Activated T-helper 9 cell treated with anti-CD3 and anti-CD28 coated beads, Interleukin-2, amount 50 U/mL, for 16 hours (primary cell): ENCODE measurements at regions not wholly inside any gene's neighbourhood (a gene's known extent, or its start where the extent isn't known, plus 50 kb on each side); places are given as distances from the start of the nearest gene placed in this dataset.
"Not testable (repeated sequence)": the region's sequence is repeated elsewhere in the genome, so short reads cannot be mapped to it uniquely, and the experiment has no call there.

Source experiments
- DNase-seq: peaks from one replicate; pipeline ENCODE4 v3.0.0-alpha.2; 2020; ENCODE audit warnings: low read depth

GRCh38 chr6:28658475-28659249 lies 133.0 kb downstream of the GPX5 start:
- DNase-seq, result no peak

- DNase-seq, result no peak
Observed at GRCh38 chr6:28659250-28659566, 133.5 kb downstream of the GPX5 start.

- no peak for DNase-seq
Observed at GRCh38 chr6:28661097-28661713, 135.5 kb downstream of the GPX5 start.

GRCh38 chr6:28664870-28665396 lies 139.3 kb downstream of the GPX5 start:
- no peak for DNase-seq

DNA sequence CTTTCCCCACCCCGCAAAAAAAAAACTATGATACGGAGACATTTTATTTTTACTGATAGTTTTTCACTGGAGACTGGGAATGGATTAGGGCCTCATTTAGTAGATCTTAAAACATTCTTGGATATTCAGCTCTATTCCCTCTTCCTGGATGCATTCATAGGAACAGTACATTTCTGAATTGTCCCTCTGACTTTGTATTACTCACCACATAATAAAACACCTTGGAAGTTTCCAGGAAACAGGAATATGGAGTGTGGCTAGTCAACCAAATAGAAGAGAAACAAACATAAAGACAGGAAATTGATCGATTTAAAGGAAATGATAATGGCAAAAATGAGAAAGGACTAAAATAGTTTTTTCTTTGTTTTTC lies 147.7 kb downstream of the GPX5 start:
- no peak for DNase-seq

DNA sequence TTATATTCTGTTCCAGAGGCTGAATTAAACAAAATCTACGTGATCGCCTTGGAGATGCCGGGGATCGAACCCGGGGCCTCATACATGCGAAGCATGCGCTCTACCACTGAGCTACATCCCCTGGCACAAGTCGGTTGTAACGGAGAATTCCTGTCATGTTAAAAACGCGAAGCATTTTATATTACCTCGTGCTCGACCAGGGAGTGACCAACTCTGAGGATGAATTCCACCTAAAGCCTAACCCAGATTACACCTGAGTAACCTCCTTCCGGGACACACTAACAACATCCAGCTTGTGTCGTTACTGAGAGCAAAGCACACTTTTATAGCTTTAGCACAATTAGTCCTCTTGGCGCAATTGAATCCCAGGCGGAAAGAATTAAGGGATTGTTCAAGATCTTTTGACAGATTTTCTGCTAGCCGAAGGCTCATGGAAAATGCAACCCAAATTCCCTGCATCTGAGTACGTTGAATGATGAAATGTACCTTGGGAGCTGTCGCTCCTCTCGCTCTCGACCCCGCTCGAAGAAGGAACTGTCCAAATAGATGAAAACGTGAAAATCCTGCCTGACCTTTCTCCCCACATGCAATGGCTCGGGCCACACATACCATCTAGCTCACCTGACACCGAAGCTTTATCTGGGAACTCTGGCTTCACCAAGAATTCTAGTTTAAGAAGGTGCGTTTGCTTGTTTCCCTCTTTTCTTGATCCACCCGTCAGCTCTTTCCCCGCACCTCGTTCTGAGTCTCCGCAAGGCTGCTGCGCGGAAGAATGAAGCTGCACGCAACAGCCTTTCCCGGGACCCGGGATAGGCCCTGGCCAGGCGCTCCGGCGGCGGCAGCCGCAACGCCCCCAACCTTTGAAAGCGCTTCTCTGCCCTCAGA lies 148.3 kb downstream of the GPX5 start:
- DNase-seq, result no peak

DNA sequence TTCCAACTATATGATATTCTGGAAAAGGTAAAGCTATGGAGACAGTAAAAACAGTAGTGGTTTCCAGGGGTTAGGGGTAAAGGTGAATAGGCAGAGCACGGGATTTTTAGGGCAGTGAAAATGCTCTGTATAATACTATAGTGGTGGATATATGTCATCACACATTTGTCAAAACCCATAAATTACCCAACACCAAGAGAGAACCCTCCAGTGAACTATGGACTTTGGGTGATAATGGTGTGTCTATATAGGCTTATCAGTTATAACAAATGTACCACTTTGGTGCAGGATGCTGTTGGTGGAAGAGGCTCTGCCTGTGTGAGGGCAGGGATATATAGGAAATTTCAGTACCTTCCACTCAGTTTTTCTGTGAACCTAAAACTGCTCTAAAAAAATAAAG lies 149.9 kb downstream of the GPX5 start:
- DNase-seq, result no peak

- DNase-seq, result no peak
Observed at GRCh38 chr6:28682542-28682941, 156.9 kb downstream of the GPX5 start.

DNA sequence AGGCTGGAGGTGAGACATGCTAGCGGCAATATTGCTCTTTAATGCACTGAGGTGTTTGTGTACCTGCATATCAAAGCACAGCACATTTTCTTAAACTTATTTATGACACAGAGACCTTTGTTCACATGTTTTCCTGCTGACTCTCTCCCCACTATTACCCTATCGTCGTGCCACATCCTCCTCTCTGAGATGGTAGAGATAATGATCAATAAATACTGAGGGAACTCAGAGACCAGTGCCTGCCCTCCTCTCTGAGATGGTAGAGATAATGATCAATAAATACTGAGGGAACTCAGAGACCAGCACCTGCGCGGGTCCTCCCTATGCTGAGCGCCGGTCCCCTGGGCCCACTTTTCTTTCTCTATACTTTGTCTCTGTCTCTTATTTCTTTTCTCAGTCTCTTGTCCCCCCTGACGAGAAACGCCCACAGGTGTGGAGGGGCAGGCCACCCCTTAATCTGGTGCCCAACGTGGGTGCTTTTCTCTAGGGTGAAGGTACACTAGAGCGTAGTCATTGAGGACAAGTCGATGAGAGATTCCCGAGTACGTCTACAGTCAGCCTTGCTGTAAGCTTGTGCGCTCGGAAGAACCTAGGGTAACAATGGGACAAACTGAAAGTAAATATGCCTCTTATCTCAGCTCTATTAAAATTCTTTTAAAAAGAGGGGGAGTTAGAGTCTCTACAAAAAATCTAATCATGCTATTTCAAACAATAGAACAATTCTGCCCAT lies 157.4 kb downstream of the GPX5 start:
- DNase-seq, result not testable (repeated sequence)

GRCh38 chr6:28683945-28684538 lies 158.4 kb downstream of the GPX5 start:
- DNase-seq, result no peak

DNA sequence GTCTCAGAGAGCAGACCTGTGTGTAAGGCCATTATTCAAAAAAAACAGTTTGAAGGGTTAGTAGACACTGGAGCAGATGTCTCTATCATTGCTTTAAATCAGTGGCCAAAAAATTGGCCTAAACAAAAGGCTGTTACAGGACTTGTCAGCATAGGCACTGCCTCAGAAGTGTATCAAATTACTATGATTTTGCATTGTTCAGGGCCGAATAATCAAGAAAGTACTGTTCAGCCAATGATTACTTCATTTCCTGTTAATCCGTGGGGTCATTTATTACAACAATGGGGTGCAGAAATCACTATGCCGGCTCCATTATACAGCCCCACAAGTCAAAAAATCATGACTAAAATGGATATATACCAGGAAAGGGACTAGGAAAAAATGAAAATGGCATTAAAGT lies 160.3 kb downstream of the GPX5 start:
- DNase-seq, result not testable (repeated sequence)

GRCh38 chr6:28686446-28687027 lies 160.9 kb downstream of the GPX5 start:
- DNase-seq, result not testable (repeated sequence)

GRCh38 chr6:28687309-28687981 lies 161.8 kb downstream of the GPX5 start:
- not testable (repeated sequence) for DNase-seq

DNA sequence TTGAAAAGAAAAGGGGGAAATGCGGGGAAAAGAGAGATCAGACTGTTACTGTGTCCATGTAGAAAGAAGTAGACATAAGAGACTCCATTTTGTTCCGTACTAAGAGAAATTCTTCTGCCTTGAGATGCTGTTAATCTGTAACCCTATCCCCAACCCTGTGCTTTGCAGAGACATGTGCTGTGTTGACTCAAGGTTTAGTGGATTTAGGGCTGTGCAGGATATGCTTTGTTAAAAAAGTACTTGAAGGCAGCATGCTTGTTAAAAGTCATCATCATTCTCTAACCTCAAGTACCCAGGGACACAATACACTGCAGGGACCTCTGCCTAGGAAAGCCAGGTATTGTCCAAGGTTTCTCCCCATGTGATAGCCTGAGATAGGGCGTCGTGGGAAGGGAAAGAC lies 166.3 kb downstream of the GPX5 start:
- DNase-seq, result not testable (repeated sequence)

DNA sequence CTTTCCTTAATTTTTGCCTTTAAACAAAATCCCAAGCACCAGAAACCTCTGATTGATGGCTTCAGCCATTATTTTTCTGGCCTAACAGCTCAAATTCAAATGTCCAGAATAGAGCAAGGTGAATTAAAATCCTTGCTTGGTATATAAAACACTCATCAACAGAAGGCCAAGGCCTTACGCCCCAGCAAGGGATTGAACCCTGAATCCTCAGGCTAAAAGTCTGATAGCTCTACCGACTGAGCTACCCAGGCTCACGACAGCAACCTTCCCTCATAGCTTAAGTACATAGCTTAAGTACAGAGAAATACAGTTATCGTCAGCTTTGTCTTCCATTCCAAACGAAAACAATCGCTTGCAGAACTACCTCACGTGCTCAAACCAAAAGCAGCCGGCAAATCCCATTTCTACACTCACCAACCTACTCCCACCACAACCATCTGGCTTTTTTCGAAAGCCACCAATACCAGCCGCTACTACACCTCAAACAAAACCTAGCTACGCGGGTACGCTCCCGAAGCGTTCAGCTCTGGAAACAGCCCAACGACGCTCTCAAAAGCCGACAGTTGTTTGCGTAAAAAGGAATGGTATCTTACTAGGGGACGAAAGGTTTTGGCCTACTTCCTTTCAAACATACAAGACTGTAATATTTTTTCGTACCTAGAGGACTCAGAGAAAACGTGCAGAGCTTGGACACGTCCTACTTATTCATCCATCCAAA lies 167.5 kb downstream of the GPX5 start:
- no peak for DNase-seq

DNA sequence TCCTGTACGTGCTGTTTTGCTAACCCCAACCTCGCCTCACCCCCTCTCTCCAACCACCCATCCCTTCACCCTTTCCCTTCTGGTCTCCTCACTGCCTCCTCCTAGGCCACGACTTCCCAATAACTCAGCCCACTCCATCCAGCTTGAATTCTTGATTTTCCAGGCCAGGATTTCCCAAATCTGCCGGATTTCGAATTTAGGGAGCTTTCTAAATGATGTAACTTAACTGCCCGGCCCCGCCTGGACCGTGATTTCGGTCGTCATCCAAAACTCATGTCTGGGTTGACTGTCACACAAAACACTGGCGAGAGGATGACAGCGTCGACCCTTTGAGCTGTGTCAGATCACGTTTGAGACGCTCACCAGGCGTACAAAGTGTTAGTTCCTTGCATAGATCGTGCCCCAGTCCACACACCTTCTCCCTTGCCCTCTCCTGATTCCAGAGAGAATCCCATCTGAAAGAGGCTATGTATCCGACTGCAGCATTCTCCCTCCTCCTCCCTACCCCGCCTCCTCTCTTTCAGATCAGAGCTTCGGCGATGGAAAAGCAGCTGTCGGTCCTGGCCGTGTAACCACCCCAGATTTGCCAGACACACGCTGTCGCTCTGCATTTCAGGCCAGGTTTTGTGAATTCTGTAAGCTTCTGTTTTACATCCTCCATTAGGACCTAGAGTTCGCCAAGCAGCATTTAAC lies 168.2 kb downstream of the GPX5 start:
- DNase-seq, result no peak

DNA sequence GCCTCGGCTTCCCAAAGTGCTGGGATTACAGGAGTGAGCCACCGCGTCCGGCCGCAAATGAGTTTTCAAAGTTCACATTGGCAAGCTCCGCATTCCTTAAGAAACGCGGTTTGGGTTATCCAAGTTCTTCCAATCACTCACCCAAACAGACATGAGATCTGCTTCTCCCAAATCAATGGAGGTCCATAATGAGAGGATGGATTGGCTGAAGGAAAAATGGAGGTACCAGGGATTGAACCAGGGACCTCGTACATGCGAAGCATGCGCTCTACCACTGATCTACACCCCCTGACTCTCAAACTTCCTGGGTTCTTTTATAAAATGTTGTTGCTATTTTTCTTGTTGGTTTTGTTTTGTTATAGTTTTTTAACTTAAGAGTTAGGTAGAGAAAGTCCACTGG lies 170.0 kb downstream of the GPX5 start:
- no peak for DNase-seq

- no peak for DNase-seq
Observed at GRCh38 chr6:28696167-28696566, 170.5 kb downstream of the GPX5 start.

DNA sequence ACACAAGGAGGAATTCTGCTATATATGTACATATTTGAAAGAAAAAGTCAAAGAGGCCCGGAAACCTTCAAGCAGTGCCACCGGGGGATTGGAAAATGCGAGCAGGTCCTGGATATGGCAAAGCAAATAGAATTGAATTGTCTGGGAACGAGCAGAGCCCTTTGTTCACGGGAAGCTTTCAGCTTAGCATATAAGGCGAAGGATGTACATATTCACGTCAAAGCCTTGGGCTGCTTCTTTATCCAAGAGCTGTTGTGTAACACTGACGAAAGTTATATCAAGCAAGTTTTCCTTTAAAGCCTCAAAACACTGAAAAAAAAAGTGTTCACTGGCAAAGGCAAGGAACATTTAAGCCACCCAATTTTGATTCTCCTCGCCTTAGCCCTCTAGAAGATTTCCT lies 171.0 kb downstream of the GPX5 start:
- no peak for DNase-seq
